ENCODE measurements at regions not wholly inside any gene's neighbourhood (a gene's known extent, or its start where the extent isn't known, plus 50 kb on each side); places are given as distances from the start of the nearest gene placed in this dataset.

DNA sequence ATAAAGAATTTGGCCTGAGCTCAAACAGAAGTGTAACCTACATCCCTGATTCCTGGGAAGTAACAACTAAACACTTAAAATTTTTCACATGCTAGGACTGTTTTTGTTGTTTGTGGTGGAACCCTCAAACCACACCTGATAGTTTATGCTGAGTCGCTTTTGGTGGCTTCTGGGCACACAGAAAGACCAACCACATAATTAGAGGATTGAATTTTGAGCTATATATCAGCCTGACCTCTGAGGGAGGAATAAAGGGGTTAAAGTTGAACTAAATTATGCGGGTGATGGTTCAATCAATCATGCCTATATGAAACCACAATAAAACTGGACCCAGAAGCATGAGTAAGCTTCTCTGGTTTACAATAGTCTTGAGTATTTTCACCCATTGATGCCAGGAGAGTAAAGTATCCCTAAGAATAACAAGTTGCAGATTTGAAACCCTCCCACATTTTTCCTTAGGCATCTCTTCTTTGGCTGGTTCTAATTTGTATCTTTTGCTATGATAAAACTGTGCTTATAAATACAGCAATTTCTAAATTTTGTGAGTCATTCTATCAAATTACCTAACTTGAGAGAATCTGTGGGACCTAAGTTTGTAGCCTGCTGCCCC lies 1304.5 kb upstream of the GBE1 start:
- FAIRE-seq = no peak
- H3K9me3 ChIP-seq (ENCODE audit: control insufficient read depth in 2 of 3, insufficient read depth in 1 of 3, low read length in 3 of 3) = no peaks in the 10 kb centered on the region

GRCh38 chr3:83063446-83063845 lies 1302.0 kb upstream of the GBE1 start:
- Histone ChIP-seq H3K4me1 (ENCODE audit: control insufficient read depth in 2 of 3, insufficient read depth in 2 of 3, low read depth in 1 of 3, low read length in 3 of 3) (no peaks in the 10 kb centered on the region), H3K36me3 (ENCODE audit: control insufficient read depth in 2 of 3, insufficient read depth in 3 of 3, low read length in 3 of 3) (no peaks in the 10 kb centered on the region), H3K27ac (ENCODE audit: low read depth in 2 of 2, low read length in 2 of 2) (no peak overlapping the region), H3K27me3 (ENCODE audit: control insufficient read depth, insufficient read depth, low read length) (no peaks in the 10 kb centered on the region), H3K9me3 (ENCODE audit: control insufficient read depth in 2 of 3, insufficient read depth in 1 of 3, low read length in 3 of 3) (no peaks in the 10 kb centered on the region), H3K9ac (ENCODE audit: low read length in 3 of 3) (no peak overlapping the region), H3K4me3 (ENCODE audit: low read length in 3 of 3) (no peak overlapping the region)
- no peak for DNase-seq
- FAIRE-seq = no peak
- intact Hi-C loops (cut with DNase I) = no loop called here
- TF ChIP-seq CTCF (IDR thresholded peaks at IDR 0.05; ENCODE audit: borderline replicate concordance, extremely low read depth, insufficient read depth) = no peak

More for the DNA sequence above, 1304.5 kb upstream of the GBE1 start:
- no peak for TF ChIP-seq CTCF (IDR thresholded peaks at IDR 0.05; ENCODE audit: borderline replicate concordance, extremely low read depth, insufficient read depth)
- intact Hi-C loops (cut with DNase I) = no loop called here
- DNase-seq = no peak
- Histone ChIP-seq H3K4me3 (ENCODE audit: low read length in 3 of 3) (no peak overlapping the region), H3K27ac (ENCODE audit: low read depth in 2 of 2, low read length in 2 of 2) (no peak overlapping the region), H3K36me3 (ENCODE audit: control insufficient read depth in 2 of 3, insufficient read depth in 3 of 3, low read length in 3 of 3) (no peaks in the 10 kb centered on the region), H3K9ac (ENCODE audit: low read length in 3 of 3) (no peak overlapping the region), H3K27me3 (ENCODE audit: control insufficient read depth, insufficient read depth, low read length) (no peaks in the 10 kb centered on the region), H3K4me1 (ENCODE audit: control insufficient read depth in 2 of 3, insufficient read depth in 2 of 3, low read depth in 1 of 3, low read length in 3 of 3) (no peaks in the 10 kb centered on the region)

DNA sequence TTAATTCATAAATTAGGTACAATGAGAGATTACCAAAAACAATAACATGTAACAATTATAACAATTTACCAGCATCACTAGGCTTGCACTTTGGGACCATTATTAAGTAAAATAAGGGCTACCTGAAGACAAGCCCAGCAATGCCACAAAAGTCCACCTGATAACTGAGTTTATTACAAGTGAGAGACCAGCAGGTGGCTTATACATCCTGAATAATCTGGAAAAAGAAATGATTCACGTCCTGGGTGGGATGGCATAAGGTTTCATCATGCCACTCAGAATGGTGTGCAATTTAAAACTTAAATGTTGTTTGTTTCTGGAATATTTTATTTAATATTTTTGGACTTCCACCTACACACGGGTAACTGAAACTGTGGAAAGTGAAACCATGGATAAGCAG lies 1287.1 kb upstream of the GBE1 start:
- intact Hi-C loops (cut with DNase I) = no loop called here
- DNase-seq (no peak), FAIRE-seq (no peak)
- Histone ChIP-seq H3K4me3 (ENCODE audit: low read length in 3 of 3) (no peak overlapping the region), H3K9me3 (ENCODE audit: control insufficient read depth in 2 of 3, insufficient read depth in 1 of 3, low read length in 3 of 3) (no peaks in the 10 kb centered on the region), H3K9ac (ENCODE audit: low read length in 3 of 3) (no peak overlapping the region), H3K36me3 (ENCODE audit: control insufficient read depth in 2 of 3, insufficient read depth in 3 of 3, low read length in 3 of 3) (no peaks in the 10 kb centered on the region), H3K27me3 (ENCODE audit: control insufficient read depth, insufficient read depth, low read length) (no peaks in the 10 kb centered on the region), H3K4me1 (ENCODE audit: control insufficient read depth in 2 of 3, insufficient read depth in 2 of 3, low read depth in 1 of 3, low read length in 3 of 3) (no peaks in the 10 kb centered on the region), H3K27ac (ENCODE audit: low read depth in 2 of 2, low read length in 2 of 2) (no peak overlapping the region)
- no peak for TF ChIP-seq CTCF (IDR thresholded peaks at IDR 0.05; ENCODE audit: borderline replicate concordance, extremely low read depth, insufficient read depth)

GRCh38 chr3:83039422-83039821 lies 1278.0 kb upstream of the GBE1 start:
- intact Hi-C loops (cut with DNase I) = no loop called here
- Histone ChIP-seq H3K36me3 (ENCODE audit: control insufficient read depth in 2 of 3, insufficient read depth in 3 of 3, low read length in 3 of 3) (no peaks in the 10 kb centered on the region), H3K9ac (ENCODE audit: low read length in 3 of 3) (no peak overlapping the region), H3K27me3 (ENCODE audit: control insufficient read depth, insufficient read depth, low read length) (no peaks in the 10 kb centered on the region), H3K4me1 (ENCODE audit: control insufficient read depth in 2 of 3, insufficient read depth in 2 of 3, low read depth in 1 of 3, low read length in 3 of 3) (no peaks in the 10 kb centered on the region), H3K9me3 (ENCODE audit: control insufficient read depth in 2 of 3, insufficient read depth in 1 of 3, low read length in 3 of 3) (peaks cover 0 to 2% (median 0%) of the 10 kb centered on the region in 3 donors), H3K4me3 (ENCODE audit: low read length in 3 of 3) (no peak overlapping the region), H3K27ac (ENCODE audit: low read depth in 2 of 2, low read length in 2 of 2) (no peak overlapping the region)
- FAIRE-seq (no peak), DNase-seq (no peak)
- TF ChIP-seq CTCF (IDR thresholded peaks at IDR 0.05; ENCODE audit: borderline replicate concordance, extremely low read depth, insufficient read depth) = no peak
